Prostate gland (tissue), 2 donors: ENCODE measurements at regions not wholly inside any gene's neighbourhood (a gene's known extent, or its start where the extent isn't known, plus 50 kb on each side); places are given as distances from the start of the nearest gene placed in this dataset.
A peak's percentile ranks its signal among the peaks of the same experiment; 100 is the strongest.

Experiments
- POLR2A ChIP-seq: fragments of 450-650 bp; IDR thresholded peaks from one replicate; pipeline ENCODE4 v1.6.1; 2016; ENCODE audit warnings: antibody characterized with exemption, mild to moderate bottlenecking
- POLR2AphosphoS5 ChIP-seq: sonication (generic); formaldehyde crosslinking; IDR thresholded peaks from one replicate; pipeline ENCODE4 v1.6.1; 2017; ENCODE audit warnings: antibody characterized with exemption
- TF ChIP-seq, protein P1 (sequence below), 4 experiments: fragments of 200-600 bp in 2 of 4; fragments of 450-650 bp in 2 of 4; sonication (generic) in 2 of 4; IDR thresholded peaks; 1 replicate in 3 of 4; 2 replicates in 1 of 4; pipeline ENCODE4 v1.5.1; 2016 to 2019; ENCODE audit warnings: antibody characterized with exemption in 4 of 4, mild to moderate bottlenecking in 2 of 4, moderate library complexity in 2 of 4

GRCh38 chr22:46047226-46047625, 70.3 kb upstream of the WNT7B start:
- TF ChIP-seq, protein P1, sequence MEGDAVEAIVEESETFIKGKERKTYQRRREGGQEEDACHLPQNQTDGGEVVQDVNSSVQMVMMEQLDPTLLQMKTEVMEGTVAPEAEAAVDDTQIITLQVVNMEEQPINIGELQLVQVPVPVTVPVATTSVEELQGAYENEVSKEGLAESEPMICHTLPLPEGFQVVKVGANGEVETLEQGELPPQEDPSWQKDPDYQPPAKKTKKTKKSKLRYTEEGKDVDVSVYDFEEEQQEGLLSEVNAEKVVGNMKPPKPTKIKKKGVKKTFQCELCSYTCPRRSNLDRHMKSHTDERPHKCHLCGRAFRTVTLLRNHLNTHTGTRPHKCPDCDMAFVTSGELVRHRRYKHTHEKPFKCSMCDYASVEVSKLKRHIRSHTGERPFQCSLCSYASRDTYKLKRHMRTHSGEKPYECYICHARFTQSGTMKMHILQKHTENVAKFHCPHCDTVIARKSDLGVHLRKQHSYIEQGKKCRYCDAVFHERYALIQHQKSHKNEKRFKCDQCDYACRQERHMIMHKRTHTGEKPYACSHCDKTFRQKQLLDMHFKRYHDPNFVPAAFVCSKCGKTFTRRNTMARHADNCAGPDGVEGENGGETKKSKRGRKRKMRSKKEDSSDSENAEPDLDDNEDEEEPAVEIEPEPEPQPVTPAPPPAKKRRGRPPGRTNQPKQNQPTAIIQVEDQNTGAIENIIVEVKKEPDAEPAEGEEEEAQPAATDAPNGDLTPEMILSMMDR (IDR thresholded peaks at IDR 0.05), result no peak
- TF ChIP-seq POLR2A (no peak), POLR2AphosphoS5 (peak; percentile 3)
